Activated gamma-delta T cell treated with Interleukin-2 at 50 U/mL for 16 hours (primary cell): ENCODE measurements at regions not wholly inside any gene's neighbourhood (a gene's known extent, or its start where the extent isn't known, plus 50 kb on each side); places are given as distances from the start of the nearest gene placed in this dataset.

Experiments
- DNase-seq: peaks from one replicate; pipeline ENCODE4 v3.0.0-alpha.2; 2020

DNA sequence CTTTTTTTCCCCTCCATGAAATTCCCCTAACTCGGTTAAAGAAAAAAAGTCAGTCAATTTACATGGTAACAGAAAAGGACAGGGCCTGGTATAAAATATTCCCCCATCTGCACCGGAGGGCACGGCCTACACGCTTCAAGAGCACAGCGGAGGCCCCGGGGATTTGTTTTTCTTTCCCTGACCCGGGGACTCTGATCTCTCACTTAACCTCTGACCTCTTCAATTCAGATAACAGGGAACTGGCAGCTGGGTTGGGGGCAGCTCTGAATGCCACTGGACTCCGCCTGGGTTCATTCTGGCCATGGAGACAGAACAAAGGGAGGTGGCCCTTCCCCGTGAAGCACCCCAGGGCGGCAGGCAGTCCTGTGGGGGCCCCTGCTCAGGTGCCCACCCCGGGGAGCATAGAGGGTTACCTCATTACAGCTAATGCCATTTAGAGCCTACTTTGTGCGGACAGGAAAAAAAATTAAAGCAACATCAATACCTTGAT lies 257.5 kb downstream of the SHQ1 start:
- no peak for DNase-seq

- DNase-seq, result no peak
Observed at GRCh38 chr3:72587282-72587681, 261.0 kb downstream of the SHQ1 start.

- DNase-seq, result no peak
Observed at GRCh38 chr3:72586694-72587093, 261.6 kb downstream of the SHQ1 start.

DNA sequence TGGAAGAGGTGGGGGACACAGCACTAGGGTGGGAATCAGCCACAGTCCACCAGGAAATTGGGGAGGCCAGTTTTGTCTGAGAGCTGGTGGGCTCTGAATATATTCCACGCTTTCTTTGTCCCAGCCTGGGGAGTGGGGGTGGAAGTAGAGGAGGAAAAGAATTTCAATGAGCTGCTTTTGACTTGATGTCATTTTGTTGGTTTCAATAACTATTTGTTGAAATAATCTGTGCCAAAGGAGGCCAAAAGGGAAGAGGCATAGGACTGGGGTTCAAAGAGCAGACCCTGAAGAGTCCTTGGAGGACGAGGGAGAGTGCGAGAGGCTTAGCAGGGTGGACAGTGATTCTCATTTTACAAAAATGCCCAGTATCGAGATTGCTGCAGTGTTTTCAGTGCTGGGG lies 262.3 kb downstream of the SHQ1 start:
- DNase-seq, result no peak

- DNase-seq, result no peak
Observed at GRCh38 chr3:72584262-72584661, 264.0 kb downstream of the SHQ1 start.

DNA sequence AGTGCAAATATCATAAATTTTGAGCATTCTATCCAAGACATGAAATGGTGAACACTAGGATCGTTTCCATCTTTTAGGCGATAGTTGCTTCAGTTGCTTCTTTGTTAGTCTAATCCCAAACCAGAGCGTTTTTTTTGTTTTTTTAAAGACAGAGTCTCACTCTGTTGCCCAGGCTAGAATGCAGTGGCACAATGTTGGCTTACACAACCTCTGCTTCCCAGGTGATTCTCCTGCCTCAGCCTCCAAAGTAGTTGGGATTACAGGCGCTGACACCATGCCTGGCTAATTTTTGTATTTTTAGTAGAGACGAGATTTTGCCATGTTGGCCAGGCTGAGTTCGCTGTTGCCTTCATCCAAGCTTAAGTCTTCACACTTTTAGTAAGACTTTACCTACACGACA lies 265.3 kb downstream of the SHQ1 start:
- no peak for DNase-seq

DNA sequence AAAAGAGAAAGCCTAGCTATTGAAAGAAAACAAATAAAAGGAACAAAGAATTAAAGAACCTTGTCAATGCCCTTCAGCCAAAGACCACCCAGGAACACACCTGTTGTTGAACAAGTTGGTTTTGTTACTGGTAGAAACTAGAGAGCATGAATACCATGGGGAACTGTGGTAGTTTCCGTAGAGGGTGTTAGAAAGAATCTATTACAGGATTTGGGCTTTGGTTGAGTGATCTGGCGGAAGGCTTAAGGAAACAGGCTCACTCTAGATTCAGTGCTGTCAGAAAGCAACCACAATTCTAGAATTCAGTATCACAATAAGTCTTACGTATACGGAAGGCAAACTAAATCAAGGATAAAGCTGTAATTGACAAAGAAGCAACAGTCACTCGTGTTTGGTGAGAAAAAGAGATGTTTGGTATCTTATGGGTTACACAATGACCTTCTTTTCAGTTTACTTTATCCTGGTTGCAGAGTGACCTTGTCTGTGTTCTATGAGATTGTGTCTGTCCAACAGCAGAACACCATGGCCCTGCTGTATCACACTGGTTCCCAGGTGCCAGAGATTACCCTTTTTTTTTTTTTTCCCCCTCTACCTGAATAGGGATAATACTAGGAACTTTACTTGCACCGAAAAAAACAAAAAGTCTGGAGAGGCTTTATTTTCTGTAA lies 265.9 kb downstream of the SHQ1 start:
- no peak for DNase-seq

DNA sequence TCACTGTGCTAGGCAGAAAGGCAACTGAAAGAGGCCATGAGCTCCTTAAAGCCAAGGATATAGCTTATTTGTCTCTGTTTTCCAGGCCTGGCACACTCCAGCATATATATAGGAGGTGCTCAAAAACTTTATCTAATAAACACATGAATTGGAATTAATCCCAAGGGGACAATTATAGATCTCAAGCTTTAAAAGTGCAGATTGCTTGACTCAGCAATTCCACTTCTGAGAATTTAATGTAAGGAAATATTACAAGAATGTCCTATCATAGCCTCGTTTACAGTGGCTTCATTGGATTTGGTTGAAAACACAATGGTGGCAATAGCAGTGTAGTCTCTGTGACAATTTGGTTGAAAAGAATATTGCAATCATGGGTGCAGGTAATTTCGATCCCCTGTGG lies 267.3 kb downstream of the SHQ1 start:
- DNase-seq, result no peak

GRCh38 chr3:72580246-72580756 lies 267.9 kb downstream of the SHQ1 start:
- no peak for DNase-seq

- no peak for DNase-seq
Observed at GRCh38 chr3:72579581-72580245, 268.5 kb downstream of the SHQ1 start.

GRCh38 chr3:72579191-72579580 lies 269.1 kb downstream of the SHQ1 start:
- no peak for DNase-seq

DNA sequence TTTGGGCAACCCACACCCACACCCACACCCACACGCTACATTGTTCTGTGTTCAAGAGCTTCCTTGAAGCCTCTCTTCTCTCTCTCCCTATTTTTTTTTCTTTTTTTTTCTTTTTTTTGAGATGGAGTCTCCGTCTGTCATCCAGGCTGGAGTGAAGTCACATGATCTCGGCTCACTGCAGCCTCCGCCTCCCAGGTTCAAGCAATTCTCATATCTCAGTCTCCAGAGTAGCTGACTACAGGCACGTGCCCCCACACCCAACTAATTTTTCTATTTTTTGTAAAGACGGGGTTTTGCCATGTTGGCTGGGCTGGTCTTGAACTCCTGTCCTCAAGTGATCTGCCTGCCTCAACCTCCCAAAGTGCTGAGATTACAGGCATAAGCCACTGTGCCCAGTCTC lies 271.1 kb downstream of the SHQ1 start:
- DNase-seq, result no peak

- DNase-seq, result no peak
Observed at GRCh38 chr3:72576563-72576962, 271.7 kb downstream of the SHQ1 start.

GRCh38 chr3:72574144-72574543 lies 274.1 kb downstream of the SHQ1 start:
- no peak for DNase-seq

- no peak for DNase-seq
Observed at GRCh38 chr3:72573051-72573450, 275.2 kb downstream of the SHQ1 start.

- DNase-seq, result no peak
Observed at GRCh38 chr3:72572489-72573007, 275.7 kb downstream of the SHQ1 start.

DNA sequence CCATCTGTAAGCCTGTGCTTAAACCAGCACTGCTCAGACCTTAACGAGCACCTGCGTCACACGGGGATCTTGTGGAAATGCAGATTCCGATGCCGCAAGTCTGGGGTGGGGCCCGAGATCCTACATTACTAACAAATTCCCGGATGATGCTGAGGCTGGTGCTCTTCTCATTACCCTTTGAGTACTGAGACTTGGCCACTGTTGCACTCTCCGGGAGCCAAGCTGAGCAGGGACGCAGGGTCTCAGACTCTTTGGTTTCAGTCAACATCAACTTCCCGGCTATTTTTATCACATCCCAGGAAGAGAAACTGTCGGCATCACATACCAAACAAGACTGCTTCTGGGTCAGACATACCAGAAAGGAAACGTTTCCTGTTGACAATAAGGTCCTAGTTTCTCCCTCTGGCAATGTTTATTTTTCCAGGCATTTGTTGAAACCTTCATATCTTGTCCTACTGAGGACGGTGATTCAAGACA lies 276.6 kb downstream of the SHQ1 start:
- no peak for DNase-seq

- DNase-seq, result no peak
Observed at GRCh38 chr3:72571052-72571451, 277.2 kb downstream of the SHQ1 start.

- no peak for DNase-seq
Observed at GRCh38 chr3:72569754-72570440, 278.3 kb downstream of the SHQ1 start.

GRCh38 chr3:72568083-72568482 lies 280.2 kb downstream of the SHQ1 start:
- no peak for DNase-seq

DNA sequence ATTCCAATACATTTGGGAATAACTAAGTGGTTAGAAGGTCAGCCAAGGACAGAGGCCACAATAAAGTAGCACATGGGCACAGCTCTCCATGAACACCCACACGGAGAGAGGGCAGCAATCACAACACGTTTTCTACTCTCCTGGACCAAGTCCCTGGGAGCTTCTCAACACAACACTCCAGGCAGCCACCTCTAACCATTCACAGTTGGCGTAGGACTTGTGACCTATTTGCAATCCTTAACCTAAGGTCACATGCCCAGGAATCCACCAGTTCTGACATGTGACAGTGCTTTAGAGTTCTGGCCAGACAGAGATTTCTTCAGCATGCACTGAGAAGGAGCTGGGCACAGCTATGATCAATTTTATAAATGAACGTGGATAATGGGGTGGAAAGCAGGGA lies 280.8 kb downstream of the SHQ1 start:
- no peak for DNase-seq

DNA sequence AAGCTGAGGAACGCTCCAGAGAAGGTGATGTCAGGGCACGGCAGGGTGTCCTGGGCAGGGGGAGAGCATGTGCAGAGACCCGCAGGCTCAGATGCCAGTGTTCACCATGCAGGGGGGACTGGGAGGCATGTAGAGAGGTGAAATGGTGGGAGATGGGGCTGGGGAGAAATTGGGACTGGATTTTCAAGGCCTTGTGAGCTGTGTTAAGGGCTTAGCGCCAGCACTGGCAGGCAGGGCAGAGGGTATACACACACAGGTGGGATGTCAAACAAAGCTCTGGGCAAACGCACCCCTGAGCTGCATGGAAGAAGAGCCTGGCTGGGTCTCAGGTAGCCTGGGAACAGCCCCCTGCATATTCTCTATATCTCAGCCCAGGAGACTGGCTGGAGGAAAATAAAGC lies 282.7 kb downstream of the SHQ1 start:
- no peak for DNase-seq

- DNase-seq, result no peak
Observed at GRCh38 chr3:72563690-72564370, 284.4 kb downstream of the SHQ1 start.
